Loucy (cell line): ENCODE measurements at regions not wholly inside any gene's neighbourhood (a gene's known extent, or its start where the extent isn't known, plus 50 kb on each side); places are given as distances from the start of the nearest gene placed in this dataset.

Source experiments
- H2AFZ ChIP-seq: fragments of 200-600 bp; sonication (generic); 2 replicates; pipeline ENCODE4 v1.6.0; 2016; ENCODE audit warnings: antibody characterized with exemption, mild to moderate bottlenecking, low read length, moderate library complexity
- H3F3A ChIP-seq: fragments of 200-600 bp; 2 replicates; pipeline ENCODE4 v1.6.0; 2016; ENCODE audit warnings: antibody characterized with exemption, low read depth, mild to moderate bottlenecking
- H3K27me3 ChIP-seq: fragments of 200-600 bp; sonication (generic); 2 replicates; pipeline ENCODE4 v1.6.1; 2014; ENCODE audit warnings: low read length, mild to moderate bottlenecking; ENCODE audit not compliant: insufficient read depth, poor library complexity, severe bottlenecking
- H3K36me3 ChIP-seq: fragments of 200-600 bp; sonication (generic); 2 replicates; pipeline ENCODE4 v1.6.1; 2016; ENCODE audit warnings: low read length; ENCODE audit not compliant: insufficient read depth
- H3K4me1 ChIP-seq: fragments of 200-600 bp; sonication (generic); 2 replicates; pipeline ENCODE4 v1.5.1; 2014; ENCODE audit warnings: low read length, mild to moderate bottlenecking; ENCODE audit not compliant: insufficient read depth, poor library complexity, severe bottlenecking
- H3K4me2 ChIP-seq: fragments of 200-600 bp; sonication (generic); 2 replicates; pipeline ENCODE4 v1.6.0; 2014; ENCODE audit warnings: antibody characterized with exemption, low read length, low read depth, mild to moderate bottlenecking; ENCODE audit not compliant: poor library complexity, severe bottlenecking
- H3K4me3 ChIP-seq: fragments of 200-600 bp; sonication (generic); 2 replicates; pipeline ENCODE4 v1.5.1; 2014; ENCODE audit warnings: low read length, mild to moderate bottlenecking, mixed read lengths; ENCODE audit not compliant: poor library complexity, severe bottlenecking
- H3K79me2 ChIP-seq: fragments of 200-600 bp; sonication (generic); 2 replicates; pipeline ENCODE4 v1.6.1; 2014; ENCODE audit warnings: low read length; ENCODE audit not compliant: insufficient read depth
- H3K9ac ChIP-seq: fragments of 200-600 bp; sonication (generic); 2 replicates; pipeline ENCODE4 v1.6.0; 2014; ENCODE audit warnings: mild to moderate bottlenecking, low read depth, low read length, moderate library complexity; ENCODE audit not compliant: poor library complexity, severe bottlenecking
- H3K9me2 ChIP-seq: fragments of 200-600 bp; sonication (generic); replicated peaks from 2 replicates; pipeline ENCODE4 v1.6.1; 2016; ENCODE audit warnings: low read depth, low read length, mixed read lengths
- H3K9me3 ChIP-seq: fragments of 200-600 bp; sonication (generic); 2 replicates; pipeline ENCODE4 v1.6.1; 2014; ENCODE audit warnings: mild to moderate bottlenecking, antibody characterized with exemption, low read length, low read depth; ENCODE audit not compliant: insufficient read depth
- H4K20me1 ChIP-seq: fragments of 200-600 bp; sonication (generic); 2 replicates; pipeline ENCODE4 v1.6.0; 2014; ENCODE audit warnings: antibody characterized with exemption, low read length, mild to moderate bottlenecking; ENCODE audit not compliant: insufficient read depth, poor library complexity, severe bottlenecking
- CTCF ChIP-seq: fragments of 200-600 bp; sonication (generic); conservative IDR thresholded peaks from 2 replicates; pipeline ENCODE4 v1.5.1; 2014; ENCODE audit warnings: mild to moderate bottlenecking, antibody characterized with exemption, low read length
- EZH2phosphoT487 ChIP-seq: fragments of 200-600 bp; IDR thresholded peaks from 2 replicates; pipeline ENCODE4 v1.6.1; 2018; ENCODE audit warnings: antibody characterized with exemption, mild to moderate bottlenecking, moderate library complexity, borderline replicate concordance

GRCh38 chr18:71899707-71900472 is 644.3 kb downstream of the CBLN2 start:
- TF ChIP-seq EZH2phosphoT487: no peak
- no peak for TF ChIP-seq CTCF
- peaks cover 3% of the 10 kb centered on the region for H3K9me3 ChIP-seq
- no peak overlapping the region for H3K9ac ChIP-seq
- no peaks in the 10 kb centered on the region for H4K20me1 ChIP-seq
- no peaks in the 10 kb centered on the region for H3K79me2 ChIP-seq
- no peaks in the 10 kb centered on the region for H3K27me3 ChIP-seq
- H3K9me2 ChIP-seq: no peaks in the 10 kb centered on the region; the same call in 1 of the 2 replicates
- no peak overlapping the region for H3K4me3 ChIP-seq
- no peak overlapping the region for H3K4me2 ChIP-seq
- H2AFZ ChIP-seq: no peak overlapping the region
- no peaks in the 10 kb centered on the region for H3K36me3 ChIP-seq
- H3F3A ChIP-seq: no peaks in the 10 kb centered on the region
- no peaks in the 10 kb centered on the region for H3K4me1 ChIP-seq

GRCh38 chr18:71899183-71899582 is 645.0 kb downstream of the CBLN2 start:
- Histone ChIP-seq H3K4me2 (no peak overlapping the region), H3F3A (no peaks in the 10 kb centered on the region), H3K4me3 (no peak overlapping the region), H2AFZ (no peak overlapping the region), H3K36me3 (no peaks in the 10 kb centered on the region), H3K4me1 (no peaks in the 10 kb centered on the region), H3K79me2 (no peaks in the 10 kb centered on the region), H3K9me2 (no peaks in the 10 kb centered on the region; the same call in 1 of the 2 replicates), H3K9ac (no peak overlapping the region), H4K20me1 (no peaks in the 10 kb centered on the region), H3K27me3 (no peaks in the 10 kb centered on the region), H3K9me3 (peaks cover 5% of the 10 kb centered on the region)
- TF ChIP-seq CTCF (no peak), EZH2phosphoT487 (no peak)

- no peak overlapping the region for H3K9ac ChIP-seq
- H3K79me2 ChIP-seq: no peaks in the 10 kb centered on the region
- H4K20me1 ChIP-seq: no peaks in the 10 kb centered on the region
- no peak overlapping the region for H3K4me3 ChIP-seq
- no peaks in the 10 kb centered on the region for H3F3A ChIP-seq
- no peaks in the 10 kb centered on the region for H3K4me1 ChIP-seq
- H3K9me2 ChIP-seq: no peaks in the 10 kb centered on the region
- H3K36me3 ChIP-seq: no peaks in the 10 kb centered on the region
- no peak for TF ChIP-seq CTCF
- TF ChIP-seq EZH2phosphoT487: no peak
- no peaks in the 10 kb centered on the region; the same call in 1 of the 2 replicates for H3K9me3 ChIP-seq
- H3K27me3 ChIP-seq: no peaks in the 10 kb centered on the region
- no peak overlapping the region for H2AFZ ChIP-seq
- H3K4me2 ChIP-seq: no peak overlapping the region
These were observed 656.6 kb downstream of the CBLN2 start for GRCh38 chr18:71887509-71887908.
